PC-3 (cell line): ENCODE measurements at regions not wholly inside any gene's neighbourhood (a gene's known extent, or its start where the extent isn't known, plus 50 kb on each side); places are given as distances from the start of the nearest gene placed in this dataset.

Experiments used
- CTCF ChIP-seq: fragments of 300-600 bp; sonication (generic); conservative IDR thresholded peaks from 2 replicates; pipeline ENCODE4 v1.5.1; 2017; ENCODE audit warnings: antibody characterized with exemption, low read depth, mild to moderate bottlenecking, low read length
- EZH2 ChIP-seq: fragments of 300-600 bp; sonication (generic); IDR thresholded peaks from one replicate; pipeline ENCODE4 v1.6.1; 2017; ENCODE audit warnings: antibody characterized with exemption, mild to moderate bottlenecking, low read length; ENCODE audit not compliant: unreplicated experiment
- EZH2phosphoT487 ChIP-seq: fragments of 300-600 bp; sonication (generic); IDR thresholded peaks from 2 replicates; pipeline ENCODE4 v1.6.1; 2018; ENCODE audit warnings: mild to moderate bottlenecking, antibody characterized with exemption, low read length, borderline replicate concordance

- TF ChIP-seq CTCF: no peak
- TF ChIP-seq EZH2phosphoT487: no peak
- no peak for TF ChIP-seq EZH2
These were observed 145.5 kb upstream of the POU5F2 start for GRCh38 chr5:93886917-93887361.
